ENCODE measurements at regions not wholly inside any gene's neighbourhood (a gene's known extent, or its start where the extent isn't known, plus 50 kb on each side); places are given as distances from the start of the nearest gene placed in this dataset.
"Not testable (repeated sequence)": the region's sequence is repeated elsewhere in the genome, so short reads cannot be mapped to it uniquely, and the experiment has no call there.

DNA sequence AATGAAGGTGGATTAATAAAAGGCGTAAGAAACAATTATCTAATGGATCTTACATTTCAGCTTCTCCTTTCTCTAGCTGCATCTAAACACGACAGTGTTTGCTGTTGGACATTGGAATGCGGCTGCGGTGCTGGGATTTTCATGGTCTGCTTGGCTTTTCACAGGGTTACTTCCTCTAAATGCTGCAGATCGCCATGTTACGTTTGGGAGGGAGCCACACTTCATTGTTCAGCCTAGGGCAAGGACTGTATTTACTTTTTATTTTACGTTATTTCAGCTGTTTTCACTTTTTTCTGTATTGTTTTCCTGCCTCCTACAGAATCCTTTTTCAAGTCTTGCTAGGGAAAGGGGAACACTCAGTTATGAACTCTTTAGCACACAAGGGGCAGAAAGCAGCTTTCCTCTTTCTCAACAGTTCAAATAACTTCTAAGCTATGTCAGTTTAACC is 97.9 kb upstream of the MTHFD1L start:
- no peak for DNase-seq (ENCODE audit: low spot score)

DNA sequence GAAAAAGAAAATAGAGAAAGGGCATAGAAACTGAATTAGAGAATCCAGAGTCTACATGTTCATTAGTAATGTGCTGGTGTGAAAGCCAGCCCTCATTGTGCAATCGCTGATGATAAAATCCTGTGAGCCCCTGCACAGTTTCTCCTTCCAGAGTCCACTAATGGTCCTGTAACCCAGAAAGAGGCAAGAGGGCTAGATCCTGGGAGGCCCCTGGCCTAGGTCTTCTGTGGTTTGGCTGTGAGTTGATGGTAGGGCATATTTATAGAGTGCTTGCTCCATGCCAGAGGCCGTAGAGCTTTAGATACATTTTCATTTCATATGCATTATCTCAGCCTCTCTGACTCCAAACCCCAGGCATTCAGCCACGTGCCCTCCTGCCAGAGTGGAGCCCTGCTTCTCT is 94.9 kb upstream of the MTHFD1L start:
- DNase-seq (ENCODE audit: low spot score), result no peak

DNA sequence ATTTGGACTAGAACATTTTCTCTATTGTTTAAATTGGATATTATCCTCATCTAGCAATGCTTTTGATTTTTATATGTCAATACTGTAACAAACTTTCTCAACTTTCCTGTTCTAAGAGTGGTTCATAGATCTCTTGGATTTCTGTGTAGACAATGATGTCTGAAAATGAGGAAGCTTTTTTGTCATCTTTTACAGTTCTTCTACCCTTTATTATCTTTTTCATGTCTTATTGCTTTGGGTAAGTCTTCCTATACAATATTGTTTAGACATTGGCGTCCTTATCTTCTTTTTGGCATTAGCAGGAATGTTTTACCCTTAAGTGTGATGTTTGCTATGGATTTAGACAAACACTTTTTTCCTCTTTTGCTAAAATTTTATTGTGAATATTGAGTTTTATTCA is 91.5 kb upstream of the MTHFD1L start:
- no peak for DNase-seq (ENCODE audit: low spot score)

DNA sequence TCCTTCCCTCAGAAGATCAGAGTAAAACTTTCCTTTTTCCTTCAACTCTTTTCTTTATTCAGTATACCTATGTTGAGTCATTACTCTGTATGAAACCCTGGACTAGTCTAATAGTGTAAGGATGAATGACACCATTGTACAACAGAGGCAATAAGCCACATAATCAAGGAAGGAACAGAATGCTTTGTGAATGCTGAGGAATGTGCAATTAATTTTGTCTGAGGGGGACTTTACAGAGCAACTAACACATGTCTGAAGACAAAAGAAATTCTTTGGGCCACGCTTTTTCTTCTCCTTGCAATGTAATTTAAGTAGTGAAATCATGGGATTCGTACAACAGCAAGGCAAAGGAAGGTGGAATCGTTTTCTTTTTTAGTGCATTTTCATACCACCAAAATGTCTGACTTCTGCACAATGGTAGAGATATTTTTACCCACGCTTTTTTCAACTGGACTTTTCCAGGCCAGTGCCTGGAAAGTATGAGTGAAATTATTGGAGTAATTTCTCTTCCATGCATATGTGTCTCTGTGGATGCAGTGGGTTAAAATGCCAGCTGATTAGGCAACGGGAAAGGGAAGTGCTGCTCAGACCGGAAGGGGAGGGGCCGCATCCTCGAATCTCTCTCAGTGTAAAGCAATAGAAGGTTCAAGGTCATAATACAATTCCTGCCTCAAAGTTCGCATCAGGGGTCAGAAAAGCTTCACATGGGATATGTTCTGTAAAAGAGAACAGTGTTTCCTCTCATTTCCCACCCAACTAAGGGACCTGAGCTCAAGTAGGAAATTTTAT is 89.9 kb upstream of the MTHFD1L start:
- DNase-seq (ENCODE audit: low spot score), result no peak

DNA sequence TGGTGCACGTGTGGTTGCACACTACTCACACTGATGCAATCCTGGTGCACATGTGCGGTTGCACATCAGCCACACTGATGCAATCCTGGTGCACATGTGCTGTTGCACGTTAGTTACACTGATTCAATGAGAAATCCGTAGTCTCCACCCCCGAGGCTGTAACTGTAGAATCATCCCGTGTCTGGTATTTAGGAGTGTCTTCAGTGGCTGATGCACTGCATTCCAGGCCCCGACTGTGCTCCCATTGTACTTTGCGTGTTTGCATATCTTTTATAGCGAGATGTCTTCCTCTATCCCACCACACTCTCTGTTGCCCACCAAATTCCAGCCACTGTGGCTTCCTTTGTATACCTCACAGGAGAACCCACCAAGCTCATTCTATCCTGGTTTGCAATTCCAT is 87.8 kb upstream of the MTHFD1L start:
- DNase-seq (ENCODE audit: low spot score), result no peak

DNA sequence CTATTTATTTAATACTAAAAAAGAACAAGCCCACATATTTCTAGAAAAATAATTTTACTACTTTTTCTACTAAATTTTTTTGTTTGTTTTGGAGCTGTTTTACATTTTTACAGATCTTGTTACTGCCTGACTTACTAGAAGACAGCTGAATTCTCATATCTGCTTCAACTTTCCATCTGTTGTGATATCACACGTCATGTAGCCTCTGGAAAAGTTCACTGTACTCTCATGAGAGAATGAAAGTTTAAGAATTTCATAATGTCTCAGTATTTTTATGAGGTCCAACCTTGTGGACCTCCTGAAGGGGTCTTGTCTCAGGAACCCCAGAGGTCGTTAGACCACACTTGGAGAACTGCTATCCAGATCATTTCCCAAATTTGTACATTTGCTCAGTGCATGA is 81.7 kb upstream of the MTHFD1L start:
- no peak for DNase-seq (ENCODE audit: low spot score)

DNA sequence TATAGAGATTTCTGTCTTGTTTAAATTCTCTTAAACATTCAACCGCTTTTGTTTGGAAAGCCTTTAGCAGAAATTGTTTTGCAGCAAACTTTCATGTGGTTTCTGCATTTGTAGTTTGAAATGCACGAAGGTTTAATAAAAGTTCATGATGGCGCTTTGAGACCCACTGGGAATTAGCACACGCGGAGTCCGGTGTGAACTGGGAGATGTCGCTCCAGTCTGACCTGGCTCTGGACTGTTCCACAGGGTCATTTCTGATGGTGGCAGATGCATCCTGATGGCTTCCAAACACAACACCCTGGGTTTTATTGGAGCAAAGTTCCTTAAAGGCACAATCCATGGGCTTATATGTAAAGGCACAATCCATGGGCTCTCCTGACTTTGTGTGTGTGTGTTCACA is 78.1 kb upstream of the MTHFD1L start:
- DNase-seq (ENCODE audit: low spot score), result no peak

DNA sequence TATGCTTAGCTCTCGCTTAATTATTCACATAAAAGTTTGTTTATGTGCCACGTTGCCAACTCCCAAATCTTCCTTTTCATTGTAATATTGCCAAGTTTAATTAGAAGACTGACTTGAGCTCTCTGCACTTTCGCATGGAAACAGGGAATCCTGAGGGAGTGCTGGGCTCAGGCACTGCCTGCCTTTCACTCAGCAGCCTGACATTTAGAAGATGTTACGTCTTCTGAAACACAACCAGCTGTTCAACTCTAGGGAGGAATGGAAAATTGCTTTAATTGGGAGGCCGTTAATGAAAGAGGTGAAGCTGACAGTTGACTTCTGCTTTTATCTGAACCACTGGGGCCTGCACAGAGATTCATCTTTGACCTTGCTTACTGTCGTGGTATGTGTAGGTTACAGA is 77.4 kb upstream of the MTHFD1L start:
- no peak for DNase-seq (ENCODE audit: low spot score)

DNA sequence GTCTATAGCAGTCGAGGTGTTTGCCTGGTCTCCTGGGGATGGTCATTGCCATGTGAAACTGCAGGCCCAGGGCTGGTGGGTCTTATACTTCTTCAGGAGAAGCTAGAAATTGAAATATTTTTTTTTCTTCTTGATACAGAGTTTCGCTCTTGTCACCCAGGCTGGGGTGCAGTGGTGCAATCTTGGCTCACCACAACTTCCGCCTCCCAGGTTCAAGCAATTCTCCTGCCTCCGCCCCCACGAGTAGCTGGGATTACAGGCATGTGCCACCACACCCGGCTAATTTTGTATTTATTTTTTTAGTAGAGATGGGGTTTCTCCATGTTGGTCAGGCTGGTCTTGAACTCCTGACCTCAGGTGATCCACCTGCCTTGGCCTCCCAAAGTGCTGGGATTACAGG is 75.6 kb upstream of the MTHFD1L start:
- not testable (repeated sequence) for DNase-seq (ENCODE audit: low spot score)

DNA sequence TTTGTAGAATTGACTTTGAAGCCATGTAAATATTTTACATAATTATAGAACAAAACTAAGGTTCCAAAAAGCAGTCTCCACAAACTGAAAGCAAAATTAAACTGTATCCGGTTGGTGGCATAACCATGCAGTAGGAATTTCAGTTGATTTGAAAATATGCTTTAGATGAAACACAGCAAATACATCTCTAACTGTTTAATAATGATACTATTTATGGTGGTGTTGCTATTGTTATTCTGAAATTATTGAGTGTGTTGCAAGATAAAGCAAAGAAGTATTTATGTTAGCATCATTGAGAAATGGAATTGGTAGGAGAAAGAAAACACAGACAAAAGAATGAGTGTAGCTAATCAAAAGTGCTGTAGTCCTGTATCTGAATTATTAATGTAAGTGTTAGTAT is 73.8 kb upstream of the MTHFD1L start:
- DNase-seq (ENCODE audit: low spot score), result no peak

DNA sequence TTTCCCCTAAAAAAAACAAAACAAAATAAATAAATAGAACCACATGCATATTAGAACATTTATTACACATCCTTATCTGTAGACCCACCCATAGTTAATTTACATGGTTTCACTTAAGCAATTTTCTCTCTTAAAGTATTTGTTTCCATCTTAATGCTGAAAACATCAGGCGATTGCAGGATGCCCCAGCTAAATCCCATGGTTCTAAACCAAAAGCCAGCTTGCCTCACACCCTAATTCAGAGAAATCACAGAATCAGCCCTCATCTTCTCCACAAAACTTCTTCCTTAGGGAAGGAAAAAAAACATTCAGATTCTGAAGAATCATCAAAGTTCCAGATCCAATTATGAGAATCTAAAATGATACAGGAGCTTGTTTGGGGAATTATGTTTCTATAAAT is 67.6 kb upstream of the MTHFD1L start:
- DNase-seq (ENCODE audit: low spot score), result no peak

DNA sequence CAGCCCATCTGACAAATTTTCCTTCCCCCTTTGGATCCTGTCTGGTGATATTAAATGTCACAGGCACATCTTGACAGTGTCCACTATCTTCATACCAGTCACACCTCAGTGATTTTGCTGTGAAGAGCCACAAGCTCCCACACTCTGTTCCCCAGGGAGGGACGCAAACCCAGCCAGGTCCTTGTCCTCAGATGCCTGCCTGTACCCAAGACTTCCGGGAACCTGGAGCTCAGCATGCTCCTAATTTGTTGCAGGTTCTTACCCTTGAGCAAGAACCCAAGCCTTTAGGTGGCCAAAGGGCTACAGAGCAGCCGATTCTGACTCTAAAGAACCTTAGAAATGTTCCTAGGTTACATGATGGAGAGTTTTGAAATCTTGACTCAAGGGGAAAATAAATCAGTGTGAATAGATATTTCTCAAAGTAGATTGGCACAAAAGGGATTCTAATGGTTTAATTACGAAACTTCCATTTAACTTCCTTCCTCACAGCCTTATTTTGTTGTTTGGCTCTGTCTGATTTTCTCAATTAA is 66.2 kb upstream of the MTHFD1L start:
- no peak for DNase-seq (ENCODE audit: low spot score)

DNA sequence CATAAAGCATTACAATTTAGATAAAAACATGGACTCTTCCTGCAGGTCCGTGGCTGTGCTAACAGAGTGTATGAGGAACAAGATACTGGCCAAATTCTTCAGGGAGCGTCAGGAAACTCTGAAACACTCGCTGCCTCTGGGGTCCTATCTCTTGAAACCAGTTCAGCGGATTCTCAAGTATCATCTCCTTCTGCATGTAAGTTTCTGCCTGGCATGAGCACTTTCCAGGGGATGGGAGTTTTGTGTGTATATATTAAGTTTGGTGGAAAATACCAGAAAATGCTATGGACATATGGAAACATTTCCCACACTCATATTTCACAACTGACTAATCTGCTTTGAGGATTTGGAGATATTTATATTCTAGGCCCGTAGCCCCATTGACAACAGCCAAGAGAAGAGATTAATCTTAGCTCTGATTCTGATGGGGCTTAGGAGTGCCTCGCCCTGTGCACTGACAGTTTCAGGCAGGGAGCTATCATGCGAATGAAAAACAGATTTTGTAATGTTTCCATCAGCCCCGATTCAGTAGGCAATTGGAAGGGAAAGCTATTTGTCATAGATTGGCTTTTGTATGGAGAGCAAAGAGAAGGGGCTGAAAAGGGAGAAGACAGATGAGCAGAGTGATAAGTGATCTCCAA is 64.7 kb upstream of the MTHFD1L start:
- no peak for DNase-seq (ENCODE audit: low spot score)

DNA sequence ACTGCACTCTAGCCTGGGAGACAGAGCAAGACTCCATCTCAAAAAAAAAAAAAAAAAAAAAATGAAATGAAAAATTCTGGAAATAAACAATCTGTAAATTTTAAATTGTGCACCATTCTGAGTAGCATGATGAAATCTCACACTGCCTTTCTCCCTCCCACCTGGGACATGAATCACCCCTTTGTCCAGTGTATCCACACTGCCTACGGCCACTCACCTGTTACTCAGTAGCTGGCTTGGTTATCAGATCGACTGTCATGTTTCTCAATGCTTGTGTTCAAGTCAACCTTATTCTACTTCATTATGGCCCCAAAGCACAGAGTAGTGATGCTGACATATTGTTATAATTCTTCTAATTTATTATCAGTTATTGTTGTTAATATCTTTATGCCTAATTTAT is 58.7 kb upstream of the MTHFD1L start:
- no peak for DNase-seq (ENCODE audit: low spot score)

DNA sequence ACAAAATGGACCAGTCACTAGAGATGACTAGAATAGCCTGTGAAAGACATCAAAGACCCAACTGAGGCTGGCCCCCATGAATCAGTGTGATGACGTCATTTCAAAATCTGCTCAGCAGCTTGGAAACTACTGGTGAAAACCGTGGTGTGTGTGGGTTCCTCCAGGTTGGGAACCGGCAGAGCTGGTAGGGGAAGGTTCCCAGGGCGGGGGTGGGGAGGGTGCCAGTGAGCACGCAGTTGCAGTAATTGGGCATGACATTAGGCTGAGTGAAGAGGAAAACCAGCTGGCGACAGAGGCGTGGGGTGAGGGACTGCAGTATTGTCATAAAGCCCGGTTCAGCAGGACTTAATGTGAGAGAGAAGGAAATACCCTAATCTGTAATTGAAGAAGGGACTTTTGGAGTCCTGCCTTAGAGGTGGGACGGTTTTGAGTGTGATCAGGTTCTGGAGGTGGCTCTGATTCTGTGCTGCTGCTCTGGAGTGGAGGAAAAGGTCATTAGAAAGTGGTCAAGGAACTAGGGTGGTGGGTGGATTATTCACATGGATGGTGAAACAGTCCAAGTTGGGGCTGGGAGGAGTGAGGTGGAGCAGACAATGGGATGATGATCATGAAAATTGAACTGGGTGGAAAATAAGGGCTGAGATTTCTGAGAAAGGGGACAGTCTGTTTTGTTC is 52.0 kb upstream of the MTHFD1L start:
- DNase-seq (ENCODE audit: low spot score), result peak; percentile 29

DNA sequence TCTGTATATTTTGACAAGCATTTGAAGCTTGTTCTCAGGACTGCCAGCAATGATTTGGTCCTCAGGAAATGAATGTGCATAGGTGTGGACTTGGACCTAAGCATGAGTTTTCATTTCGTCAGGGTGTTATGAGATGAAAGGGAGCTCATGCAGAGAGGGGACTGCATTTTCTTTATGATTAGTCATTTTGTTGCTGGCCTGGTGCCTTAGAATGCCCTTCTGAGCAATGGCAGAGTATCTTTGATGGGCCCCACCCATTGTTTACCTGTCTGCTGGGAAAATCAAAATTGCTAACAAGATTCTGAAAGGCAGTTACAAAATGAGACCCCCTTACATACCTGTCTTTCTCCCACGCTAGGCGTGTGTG is 51.5 kb upstream of the MTHFD1L start:
- peak; percentile 15 for DNase-seq (ENCODE audit: low spot score)

Data from AG08396 (cell line).